ENCODE measurements at regions not wholly inside any gene's neighbourhood (a gene's known extent, or its start where the extent isn't known, plus 50 kb on each side); places are given as distances from the start of the nearest gene placed in this dataset.

GRCh38 chr2:120628248-120628647 lies 107.4 kb upstream of the GLI2 start:
- DNase-seq (ENCODE audit: low read depth): no peak
- H3K4me3 ChIP-seq (ENCODE audit: control insufficient read depth, low read depth, low read length): no peak overlapping the region
- TF ChIP-seq CTCF (conservative IDR thresholded peaks at IDR 0.05; ENCODE audit: control insufficient read depth, insufficient read depth, low read depth, low read length): no peak

GRCh38 chr2:120629241-120629895 lies 106.3 kb upstream of the GLI2 start:
- DNase-seq (ENCODE audit: low read depth): no peak
- no peak for TF ChIP-seq CTCF (conservative IDR thresholded peaks at IDR 0.05; ENCODE audit: control insufficient read depth, insufficient read depth, low read depth, low read length)
- H3K4me3 ChIP-seq (ENCODE audit: control insufficient read depth, low read depth, low read length): no peak overlapping the region

- TF ChIP-seq CTCF (conservative IDR thresholded peaks at IDR 0.05; ENCODE audit: control insufficient read depth, insufficient read depth, low read depth, low read length): no peak
- no peak overlapping the region for H3K4me3 ChIP-seq (ENCODE audit: control insufficient read depth, low read depth, low read length)
- DNase-seq (ENCODE audit: low read depth): no peak
Observed at GRCh38 chr2:120630031-120630701, 105.5 kb upstream of the GLI2 start.

- H3K4me3 ChIP-seq (ENCODE audit: control insufficient read depth, low read depth, low read length): no peak overlapping the region
- TF ChIP-seq CTCF (conservative IDR thresholded peaks at IDR 0.05; ENCODE audit: control insufficient read depth, insufficient read depth, low read depth, low read length): no peak
- DNase-seq (ENCODE audit: low read depth): no peak
Observed at GRCh38 chr2:120631236-120631635, 104.4 kb upstream of the GLI2 start.

- H3K4me3 ChIP-seq (ENCODE audit: control insufficient read depth, low read depth, low read length): no peak overlapping the region
- no peak for TF ChIP-seq CTCF (conservative IDR thresholded peaks at IDR 0.05; ENCODE audit: control insufficient read depth, insufficient read depth, low read depth, low read length)
- no peak for DNase-seq (ENCODE audit: low read depth)
Observed at GRCh38 chr2:120631724-120632123, 103.9 kb upstream of the GLI2 start.

- no peak for TF ChIP-seq CTCF (conservative IDR thresholded peaks at IDR 0.05; ENCODE audit: control insufficient read depth, insufficient read depth, low read depth, low read length)
- DNase-seq (ENCODE audit: low read depth): no peak
- H3K4me3 ChIP-seq (ENCODE audit: control insufficient read depth, low read depth, low read length): no peak overlapping the region
Observed at GRCh38 chr2:120632796-120633646, 102.6 kb upstream of the GLI2 start.
